Keratinocyte (primary cell): ENCODE measurements at regions not wholly inside any gene's neighbourhood (a gene's known extent, or its start where the extent isn't known, plus 50 kb on each side); places are given as distances from the start of the nearest gene placed in this dataset.

Experiments used
- DNase-seq: peaks from one replicate; pipeline ENCODE4 v3.0.0-alpha.2; 2011; ENCODE audit warnings: low read depth, missing footprints, low spot score
- FAIRE-seq: peaks from 2 replicates; lab custom pipeline; 2011; peaks lifted over from hg19 to GRCh38; lab: Jason Lieb, UNC
- H2AFZ ChIP-seq: 2 replicates; pipeline ENCODE4 v1.6.0; 2012; ENCODE audit warnings: low read length, control low read depth, inconsistent platforms; ENCODE audit not compliant: control insufficient read depth
- H3K27ac ChIP-seq: 2 replicates; pipeline ENCODE4 v1.5.1; 2011; ENCODE audit warnings: low read length; ENCODE audit not compliant: control insufficient read depth, insufficient read depth
- H3K27me3 ChIP-seq: 3 replicates; pipeline ENCODE4 v1.6.0; 2011; ENCODE audit warnings: low read length; ENCODE audit not compliant: control insufficient read depth, insufficient read depth; ENCODE audit errors: extremely low read depth
- H3K36me3 ChIP-seq, 2 experiments: 2 replicates in 1 of 2; 3 replicates in 1 of 2; pipeline ENCODE4 v1.5.1; 2011; ENCODE audit warnings: low read length in 2 of 2, mild to moderate bottlenecking in 1 of 2; ENCODE audit not compliant: control insufficient read depth in 2 of 2, insufficient read depth in 2 of 2; ENCODE audit errors: extremely low read depth in 1 of 2
- H3K4me1 ChIP-seq: 3 replicates; pipeline ENCODE4 v1.5.1; 2011; ENCODE audit warnings: low read length; ENCODE audit not compliant: control insufficient read depth, insufficient read depth; ENCODE audit errors: extremely low read depth
- H3K4me2 ChIP-seq: 3 replicates; pipeline ENCODE4 v1.6.0; 2011; ENCODE audit warnings: low read depth, low read length; ENCODE audit not compliant: control insufficient read depth, insufficient read depth; ENCODE audit errors: extremely low read depth
- H3K4me3 ChIP-seq, 3 experiments: fragments of 200-600 bp in 1 of 3; sonication (generic) in 1 of 3; 2 replicates in 2 of 3; 3 replicates in 1 of 3; pipeline ENCODE4 v1.5.1; 2011 to 2016; ENCODE audit warnings: low read length in 3 of 3, mild to moderate bottlenecking in 3 of 3, control low read depth in 2 of 3, inconsistent platforms in 1 of 3, low read depth in 1 of 3, mixed read lengths in 1 of 3, mixed run types in 1 of 3, moderate library complexity in 1 of 3; ENCODE audit not compliant: control insufficient read depth in 2 of 3, insufficient read depth in 2 of 3; ENCODE audit errors: extremely low read depth in 1 of 3
- H3K79me2 ChIP-seq: 2 replicates; pipeline ENCODE4 v1.6.0; 2012; ENCODE audit warnings: low read length; ENCODE audit not compliant: control insufficient read depth, insufficient read depth
- H3K9ac ChIP-seq: 3 replicates; pipeline ENCODE4 v1.6.0; 2011; ENCODE audit warnings: low read length; ENCODE audit not compliant: control insufficient read depth, insufficient read depth; ENCODE audit errors: extremely low read depth
- H3K9me1 ChIP-seq: 3 replicates; pipeline ENCODE4 v1.6.0; 2011; ENCODE audit warnings: low read length; ENCODE audit not compliant: control insufficient read depth, insufficient read depth; ENCODE audit errors: extremely low read depth
- H3K9me3 ChIP-seq: 2 replicates; pipeline ENCODE4 v1.5.1; 2012; ENCODE audit warnings: low read depth, low read length; ENCODE audit not compliant: control insufficient read depth
- H4K20me1 ChIP-seq: 3 replicates; pipeline ENCODE4 v1.6.0; 2011; ENCODE audit warnings: low read length; ENCODE audit not compliant: control insufficient read depth, insufficient read depth; ENCODE audit errors: extremely low read depth
- EZH2 ChIP-seq: IDR thresholded peaks from one replicate; pipeline ENCODE4 v1.6.1; 2012; ENCODE audit warnings: inconsistent platforms, mild to moderate bottlenecking, low read length, moderate library complexity
- dilution Hi-C: fragments of 300-500 bp; cut with MboI; formaldehyde crosslinking; loops from one replicate; pipeline ENCODE4 v1.7.0; 2020; ENCODE audit warnings: low sequenced_read_pairs; ENCODE audit not compliant: extremely low pct_ligation_motif_present
- TF ChIP-seq, protein P1 (sequence below), 3 experiments: IDR thresholded peaks in 1 of 3; conservative IDR thresholded peaks in 1 of 3; optimal IDR thresholded peaks in 1 of 3; 2 replicates in 2 of 3; 3 replicates in 1 of 3; pipeline versions ENCODE3 to v1.5.1; 2011; ENCODE audit warnings: low read length in 3 of 3, mild to moderate bottlenecking in 3 of 3, moderate library complexity in 2 of 3, control low read depth in 1 of 3, inconsistent platforms in 1 of 3; ENCODE audit not compliant: insufficient read depth in 2 of 3; ENCODE audit errors: extremely low read depth in 1 of 3

DNA sequence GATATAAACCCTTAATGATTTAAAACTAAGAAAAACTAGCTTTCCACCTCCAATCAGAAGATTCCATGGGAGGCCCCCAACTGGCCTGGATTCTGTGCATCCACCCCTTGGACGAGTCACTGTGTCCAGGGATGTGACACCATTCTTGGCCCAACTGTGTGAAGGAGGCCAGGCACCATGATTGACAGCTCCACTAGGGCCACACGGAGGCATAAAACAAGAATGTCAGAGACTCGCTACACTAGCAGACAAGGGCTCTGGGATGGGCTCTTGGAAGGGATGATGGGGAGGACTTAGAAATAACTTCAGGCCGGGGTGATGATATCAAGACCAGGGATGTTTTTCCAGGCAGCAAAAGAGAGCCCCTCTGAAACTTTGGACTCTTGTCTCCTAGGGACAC lies 117.8 kb upstream of the GNAO1 start:
- Histone ChIP-seq H3K4me2 (no peak overlapping the region), H3K9ac (no peak overlapping the region), H3K27me3 (peaks cover 3% of the 10 kb centered on the region), H3K79me2 (no peaks in the 10 kb centered on the region), H4K20me1 (no peaks in the 10 kb centered on the region), H2AFZ (no peak overlapping the region), H3K36me3 (no peaks in the 10 kb centered on the region), H3K9me3 (no peaks in the 10 kb centered on the region), H3K4me3 (no peak overlapping the region), H3K9me1 (no peaks in the 10 kb centered on the region), H3K4me1 (peaks cover 7% of the 10 kb centered on the region), H3K27ac (no peak overlapping the region)
- TF ChIP-seq EZH2: no peak
- dilution Hi-C loops: no loop called here
- no peak for FAIRE-seq
- DNase-seq: no peak

DNA sequence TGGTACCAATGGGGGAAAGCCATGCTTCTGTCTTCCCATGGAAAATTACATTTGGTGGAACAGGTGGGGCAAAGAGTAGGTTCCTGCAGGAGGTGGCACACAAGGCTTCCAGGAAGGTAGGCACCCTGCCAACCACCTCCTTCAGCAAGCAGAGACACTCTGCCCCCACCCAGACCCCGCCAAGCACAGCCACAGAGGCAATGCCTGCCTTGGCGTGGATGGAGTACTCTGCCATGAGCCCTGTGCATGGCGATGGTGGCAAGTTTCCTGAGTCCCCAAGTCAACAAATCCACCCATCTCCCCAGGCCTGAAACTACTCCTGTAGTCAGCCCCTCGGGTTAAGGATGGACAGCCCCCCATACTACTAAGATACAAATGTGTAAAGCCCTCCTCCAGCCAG lies 119.2 kb upstream of the GNAO1 start:
- Histone ChIP-seq H4K20me1 (no peaks in the 10 kb centered on the region), H3K9me1 (no peaks in the 10 kb centered on the region), H3K4me2 (no peak overlapping the region), H3K9ac (no peak overlapping the region), H3K79me2 (no peaks in the 10 kb centered on the region), H3K36me3 (no peaks in the 10 kb centered on the region), H3K4me3 (no peak overlapping the region), H3K27ac (no peak overlapping the region), H2AFZ (no peak overlapping the region), H3K27me3 (peaks cover 3% of the 10 kb centered on the region), H3K9me3 (no peaks in the 10 kb centered on the region), H3K4me1 (peaks cover 9% of the 10 kb centered on the region)
- DNase-seq (no peak), FAIRE-seq (no peak)
- dilution Hi-C loops: no loop called here
- TF ChIP-seq, protein P1, sequence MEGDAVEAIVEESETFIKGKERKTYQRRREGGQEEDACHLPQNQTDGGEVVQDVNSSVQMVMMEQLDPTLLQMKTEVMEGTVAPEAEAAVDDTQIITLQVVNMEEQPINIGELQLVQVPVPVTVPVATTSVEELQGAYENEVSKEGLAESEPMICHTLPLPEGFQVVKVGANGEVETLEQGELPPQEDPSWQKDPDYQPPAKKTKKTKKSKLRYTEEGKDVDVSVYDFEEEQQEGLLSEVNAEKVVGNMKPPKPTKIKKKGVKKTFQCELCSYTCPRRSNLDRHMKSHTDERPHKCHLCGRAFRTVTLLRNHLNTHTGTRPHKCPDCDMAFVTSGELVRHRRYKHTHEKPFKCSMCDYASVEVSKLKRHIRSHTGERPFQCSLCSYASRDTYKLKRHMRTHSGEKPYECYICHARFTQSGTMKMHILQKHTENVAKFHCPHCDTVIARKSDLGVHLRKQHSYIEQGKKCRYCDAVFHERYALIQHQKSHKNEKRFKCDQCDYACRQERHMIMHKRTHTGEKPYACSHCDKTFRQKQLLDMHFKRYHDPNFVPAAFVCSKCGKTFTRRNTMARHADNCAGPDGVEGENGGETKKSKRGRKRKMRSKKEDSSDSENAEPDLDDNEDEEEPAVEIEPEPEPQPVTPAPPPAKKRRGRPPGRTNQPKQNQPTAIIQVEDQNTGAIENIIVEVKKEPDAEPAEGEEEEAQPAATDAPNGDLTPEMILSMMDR (optimal IDR thresholded peaks at IDR 0.05 in 1 of 3, IDR thresholded peaks at IDR 0.05 in 1 of 3, conservative IDR thresholded peaks at IDR 0.05 in 1 of 3; ENCODE audit: extremely low read depth in 1 of 3, insufficient read depth in 2 of 3, low read length in 3 of 3): no peak
- TF ChIP-seq EZH2: no peak

DNA sequence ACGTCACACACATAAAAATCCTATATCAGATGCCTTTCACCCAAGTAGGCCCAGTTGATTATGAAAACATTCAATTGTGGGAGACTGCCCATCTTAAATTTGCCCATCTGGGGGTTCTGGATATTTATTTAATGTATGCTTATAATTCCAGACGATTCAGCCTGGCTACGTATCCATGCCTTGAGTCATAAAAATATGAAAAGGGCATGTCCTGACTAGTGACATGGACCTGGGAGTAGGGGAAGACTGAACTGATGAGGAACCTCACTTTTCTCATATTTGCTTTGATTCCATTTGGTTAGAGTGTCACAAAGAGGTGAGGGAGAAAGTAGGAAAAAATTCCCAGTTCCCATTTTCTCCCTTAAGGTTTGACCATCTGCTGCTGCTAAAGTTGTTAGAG lies 122.5 kb upstream of the GNAO1 start:
- FAIRE-seq: peak; percentile 55
- no peak for TF ChIP-seq EZH2
- TF ChIP-seq, protein P1 (optimal IDR thresholded peaks at IDR 0.05 in 1 of 3, IDR thresholded peaks at IDR 0.05 in 1 of 3, conservative IDR thresholded peaks at IDR 0.05 in 1 of 3; ENCODE audit: extremely low read depth in 1 of 3, insufficient read depth in 2 of 3, low read length in 3 of 3): no peak
- Histone ChIP-seq H2AFZ (peak overlapping the region; percentile 36), H3K4me1 (peaks cover 9% of the 10 kb centered on the region), H3K4me2 (peak overlapping the region; percentile 34), H3K4me3 (no peak overlapping the region), H3K27me3 (no peaks in the 10 kb centered on the region), H3K9ac (no peak overlapping the region), H3K9me1 (no peaks in the 10 kb centered on the region), H3K9me3 (no peaks in the 10 kb centered on the region), H3K36me3 (no peaks in the 10 kb centered on the region), H3K27ac (no peak overlapping the region), H3K79me2 (no peaks in the 10 kb centered on the region), H4K20me1 (no peaks in the 10 kb centered on the region)
- dilution Hi-C loops: no loop called here
- no peak for DNase-seq
